ENCODE measurements at regions not wholly inside any gene's neighbourhood (a gene's known extent, or its start where the extent isn't known, plus 50 kb on each side); places are given as distances from the start of the nearest gene placed in this dataset.

DNA sequence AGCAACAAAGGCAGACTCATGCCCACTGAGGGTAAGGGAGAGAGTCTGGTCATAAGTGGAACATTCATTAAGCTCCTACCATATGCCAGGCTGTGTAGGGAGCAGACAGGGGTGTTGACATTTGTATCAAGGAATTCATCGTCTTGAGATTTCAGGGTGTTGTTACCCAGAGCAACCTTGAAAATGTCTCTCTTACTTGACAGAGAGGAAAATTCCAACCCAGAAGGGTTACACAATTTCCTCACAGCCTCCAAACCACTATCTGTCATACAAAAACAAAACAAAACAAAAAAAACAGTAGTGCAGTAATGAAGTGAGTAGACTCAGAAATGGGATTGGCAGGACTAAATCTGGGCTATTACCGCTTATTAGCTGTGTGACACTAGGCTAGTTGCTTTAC is 113.2 kb downstream of the MIAT start:
- TF ChIP-seq CTCF (IDR thresholded peaks at IDR 0.05) (no peak), POLR2A (IDR thresholded peaks at IDR 0.05) (no peak)

Data from adrenal gland (tissue), 5 donors.